H1 (cell line): ENCODE measurements at regions not wholly inside any gene's neighbourhood (a gene's known extent, or its start where the extent isn't known, plus 50 kb on each side); places are given as distances from the start of the nearest gene placed in this dataset.

Source experiments
- CTCF ChIA-PET: fragments of 300-600 bp; sonication (Branson Sonifier 250); formaldehyde crosslinking; loops from one replicate; lab custom pipeline; 2021; ENCODE audit not compliant: partially characterized antibody; lab: Charles Lee
- POLR2A ChIA-PET: fragments of 300-600 bp; sonication (Branson Sonifier 250); formaldehyde crosslinking; loops from one replicate; lab custom pipeline; 2021; ENCODE audit warnings: inconsistent platforms; ENCODE audit not compliant: partially characterized antibody; lab: Charles Lee
- DNase-seq, 2 experiments: peaks; one replicate each; pipeline versions ENCODE4 v3.0.0 to v3.0.0-alpha.2; 2010 to 2022; ENCODE audit warnings: low spot score in 2 of 2, low read depth in 1 of 2, mixed read lengths in 1 of 2
- FAIRE-seq: peaks from 2 replicates; lab custom pipeline; 2011; peaks lifted over from hg19 to GRCh38; lab: Jason Lieb, UNC
- H2AFZ ChIP-seq: 2 replicates; pipeline ENCODE4 v1.8.1; 2012; ENCODE audit warnings: low read length, inconsistent platforms
- H2AK5ac ChIP-seq: 2 replicates; pipeline ENCODE4 v1.6.1; 2013; ENCODE audit warnings: low read depth, low read length
- H2BK120ac ChIP-seq: replicated peaks from 2 replicates; pipeline ENCODE3; 2013; ENCODE audit warnings: low read depth, low read length, inconsistent platforms
- H2BK12ac ChIP-seq: 2 replicates; pipeline ENCODE4 v1.6.1; 2013; ENCODE audit warnings: low read depth, low read length
- H2BK15ac ChIP-seq: 2 replicates; pipeline ENCODE4 v1.6.1; 2013; ENCODE audit warnings: low read length
- H2BK20ac ChIP-seq: 2 replicates; pipeline ENCODE4 v1.6.1; 2013; ENCODE audit warnings: low read length
- H2BK5ac ChIP-seq: 2 replicates; pipeline ENCODE4 v1.6.1; 2013; ENCODE audit warnings: low read depth, low read length
- H3K14ac ChIP-seq: 2 replicates; pipeline ENCODE4 v1.6.1; 2013; ENCODE audit warnings: inconsistent platforms; ENCODE audit not compliant: insufficient read length
- H3K18ac ChIP-seq: 2 replicates; pipeline ENCODE4 v1.6.1; 2013; ENCODE audit warnings: low read length; ENCODE audit errors: extremely low read depth
- H3K23ac ChIP-seq: 2 replicates; pipeline ENCODE4 v1.6.1; 2013; ENCODE audit warnings: inconsistent platforms; ENCODE audit not compliant: insufficient read length
- H3K23me2 ChIP-seq: 2 replicates; pipeline ENCODE4 v1.6.1; 2013; ENCODE audit warnings: low read depth, low read length
- H3K27ac ChIP-seq: 2 replicates; pipeline ENCODE4 v1.6.1; 2011; ENCODE audit warnings: low read depth, low read length, inconsistent platforms
- H3K27me3 ChIP-seq, 4 experiments: replicated peaks in 1 of 4; 1 replicate in 1 of 4; 2 replicates in 3 of 4; pipeline versions ENCODE4 v1.6.1 to v1.8.1; 2011 to 2013; ENCODE audit warnings: low read length in 3 of 4, mild to moderate bottlenecking in 3 of 4, inconsistent platforms in 2 of 4, mixed read lengths in 2 of 4, moderate library complexity in 1 of 4; ENCODE audit not compliant: control insufficient read depth in 3 of 4, insufficient read depth in 3 of 4; ENCODE audit errors: extremely low read depth in 1 of 4
- H3K36me3 ChIP-seq, 4 experiments: 2 replicates each; pipeline versions ENCODE4 v1.6.1 to v1.8.1; 2011 to 2013; ENCODE audit warnings: mild to moderate bottlenecking in 4 of 4, low read length in 3 of 4, moderate library complexity in 2 of 4, control low read depth in 1 of 4, inconsistent platforms in 1 of 4; ENCODE audit not compliant: insufficient read depth in 4 of 4, control insufficient read depth in 2 of 4
- H3K4ac ChIP-seq: replicated peaks from 2 replicates; pipeline ENCODE3; 2013; ENCODE audit warnings: low read length, low read depth, mixed read lengths, inconsistent platforms; ENCODE audit not compliant: insufficient read length
- H3K4me1 ChIP-seq, 4 experiments: replicated peaks in 1 of 4; 1 replicate in 1 of 4; 2 replicates in 3 of 4; pipeline versions ENCODE4 v1.6.1 to v1.8.1; 2011 to 2013; ENCODE audit warnings: low read length in 3 of 4, inconsistent platforms in 2 of 4, mixed read lengths in 1 of 4; ENCODE audit not compliant: insufficient read depth in 4 of 4, control insufficient read depth in 3 of 4
- H3K4me2 ChIP-seq, 2 experiments: 2 replicates each; pipeline versions ENCODE4 v1.6.1 to v1.8.1; 2011 to 2013; ENCODE audit warnings: low read depth in 2 of 2, low read length in 2 of 2, control low read depth in 1 of 2, inconsistent platforms in 1 of 2, mild to moderate bottlenecking in 1 of 2; ENCODE audit not compliant: insufficient read depth in 1 of 2
- H3K4me3 ChIP-seq, 4 experiments: fragments of 200-600, 300-600 bp in 1 of 4; sonication (generic), shearing (Covaris generic), sonication (Bioruptor Twin) in 1 of 4; 2 replicates each; pipeline versions ENCODE4 v1.5.1 to v1.8.1; 2011 to 2016; ENCODE audit warnings: low read length in 4 of 4, low read depth in 3 of 4, control low read depth in 2 of 4, inconsistent platforms in 2 of 4, mild to moderate bottlenecking in 2 of 4, mixed read lengths in 1 of 4, moderate library complexity in 1 of 4; ENCODE audit not compliant: insufficient read depth in 2 of 4; ENCODE audit errors: extremely low read depth in 1 of 4
- H3K56ac ChIP-seq: replicated peaks from 2 replicates; pipeline ENCODE3; 2013; ENCODE audit warnings: low read depth, mild to moderate bottlenecking, mixed read lengths, low read length, inconsistent platforms; ENCODE audit not compliant: insufficient read length
- H3K79me1 ChIP-seq: 2 replicates; pipeline ENCODE4 v1.6.1; 2013; ENCODE audit warnings: low read depth, low read length, control low read depth
- H3K79me2 ChIP-seq, 2 experiments: 2 replicates each; pipeline versions ENCODE4 v1.6.1 to v1.8.1; 2012 to 2013; ENCODE audit warnings: low read length in 2 of 2, mild to moderate bottlenecking in 2 of 2, inconsistent platforms in 1 of 2; ENCODE audit not compliant: insufficient read depth in 2 of 2, control insufficient read depth in 1 of 2
- H3K9ac ChIP-seq, 4 experiments: replicated peaks in 1 of 4; 1 replicate in 1 of 4; 2 replicates in 3 of 4; pipeline versions ENCODE4 v1.6.1 to v1.8.1; 2011 to 2013; ENCODE audit warnings: low read depth in 3 of 4, low read length in 3 of 4, control low read depth in 2 of 4, mild to moderate bottlenecking in 2 of 4, moderate library complexity in 2 of 4, inconsistent platforms in 1 of 4; ENCODE audit errors: extremely low read depth in 1 of 4
- H3K9me3 ChIP-seq, 2 experiments: 2 replicates each; pipeline versions ENCODE4 v1.6.1 to v1.8.1; 2012 to 2013; ENCODE audit warnings: mild to moderate bottlenecking in 2 of 2, moderate library complexity in 2 of 2, control low read depth in 1 of 2, inconsistent platforms in 1 of 2, low read depth in 1 of 2, low read length in 1 of 2, mixed read lengths in 1 of 2; ENCODE audit not compliant: insufficient read depth in 2 of 2
- H4K20me1 ChIP-seq, 2 experiments: replicated peaks in 1 of 2; 2 replicates each; pipeline versions ENCODE3 to v1.8.1; 2011 to 2013; ENCODE audit warnings: inconsistent platforms in 2 of 2, low read length in 2 of 2, mild to moderate bottlenecking in 1 of 2; ENCODE audit not compliant: insufficient read depth in 2 of 2, control insufficient read depth in 1 of 2
- H4K5ac ChIP-seq: 2 replicates; pipeline ENCODE4 v1.6.1; 2013; ENCODE audit warnings: low read length, low read depth, mixed read lengths, inconsistent platforms; ENCODE audit not compliant: insufficient read length
- H4K8ac ChIP-seq: 2 replicates; pipeline ENCODE4 v1.8.0; 2013; ENCODE audit warnings: mild to moderate bottlenecking, moderate library complexity, low read length, inconsistent platforms; ENCODE audit not compliant: insufficient read depth; ENCODE audit errors: extremely low read depth
- H4K91ac ChIP-seq: replicated peaks from 2 replicates; pipeline ENCODE3; 2013; ENCODE audit warnings: low read length, mixed read lengths, inconsistent platforms; ENCODE audit not compliant: insufficient read length
- ASH2L ChIP-seq: fragments of 200-600, 300-600 bp; sonication (generic); IDR thresholded peaks from one replicate; pipeline ENCODE4 v1.7.1; 2017; ENCODE audit warnings: low read length
- BRCA1 ChIP-seq: IDR thresholded peaks from 2 replicates; pipeline ENCODE4 v1.6.1; 2012; ENCODE audit warnings: low read depth, low read length, improper control_type of control experiment
- CHD2 ChIP-seq: IDR thresholded peaks from 2 replicates; pipeline ENCODE4 v1.6.1; 2012; ENCODE audit warnings: low read length, improper control_type of control experiment
- CTBP2 ChIP-seq: IDR thresholded peaks from 2 replicates; pipeline ENCODE4 v1.7.0; 2011; ENCODE audit warnings: borderline replicate concordance, mild to moderate bottlenecking, moderate library complexity, mixed read lengths, low read length; ENCODE audit not compliant: insufficient read depth, insufficient read length
- GTF2F1 ChIP-seq: IDR thresholded peaks from 2 replicates; pipeline ENCODE4 v1.6.1; 2012; ENCODE audit warnings: low read depth, low read length, improper control_type of control experiment, borderline replicate concordance
- HDAC2 ChIP-seq, 2 experiments: fragments of 300-600 bp in 1 of 2; sonication (generic) in 1 of 2; IDR thresholded peaks; 2 replicates each; pipeline ENCODE4 v1.6.1; 2011 to 2012; ENCODE audit warnings: low read depth in 2 of 2, low read length in 2 of 2, mild to moderate bottlenecking in 2 of 2, moderate library complexity in 2 of 2, borderline replicate concordance in 1 of 2, inconsistent platforms in 1 of 2
- KDM4A ChIP-seq: IDR thresholded peaks from one replicate; pipeline ENCODE4 v1.7.1; 2012; ENCODE audit warnings: low read depth, mild to moderate bottlenecking, moderate library complexity, low read length, inconsistent platforms; ENCODE audit not compliant: severe bottlenecking
- KDM5A ChIP-seq: fragments of 200-600 bp; IDR thresholded peaks from 2 replicates; pipeline ENCODE4 v1.7.1; 2012; ENCODE audit warnings: mild to moderate bottlenecking, low read length, inconsistent platforms, mixed read lengths
- PHF8 ChIP-seq: fragments of 200-600 bp; sonication (generic); conservative IDR thresholded peaks from 2 replicates; pipeline ENCODE4 v1.7.1; 2012; ENCODE audit warnings: low read depth, mild to moderate bottlenecking, inconsistent platforms, low read length, moderate library complexity
- RAD21 ChIP-seq, 2 experiments: IDR thresholded peaks in 1 of 2; conservative IDR thresholded peaks in 1 of 2; 2 replicates each; pipeline ENCODE4 v1.6.1; 2011; ENCODE audit warnings: low read depth in 2 of 2, low read length in 2 of 2, improper control_type of control experiment in 1 of 2, inconsistent platforms in 1 of 2, mild to moderate bottlenecking in 1 of 2, moderate library complexity in 1 of 2
- RBBP5 ChIP-seq: IDR thresholded peaks from 2 replicates; pipeline ENCODE4 v1.7.1; 2012; ENCODE audit warnings: low read depth, mild to moderate bottlenecking, inconsistent platforms, low read length, moderate library complexity, borderline replicate concordance
- SIN3A ChIP-seq, 2 experiments: IDR thresholded peaks in 1 of 2; conservative IDR thresholded peaks in 1 of 2; 2 replicates each; pipeline ENCODE4 v1.6.1; 2011 to 2012; ENCODE audit warnings: low read length in 2 of 2, improper control_type of control experiment in 1 of 2, low read depth in 1 of 2, mild to moderate bottlenecking in 1 of 2
- SP1 ChIP-seq: IDR thresholded peaks from 2 replicates; pipeline ENCODE4 v1.6.1; 2011; ENCODE audit warnings: low read depth, low read length
- SRF ChIP-seq: IDR thresholded peaks from 2 replicates; pipeline ENCODE4 v1.6.1; 2011; ENCODE audit warnings: mild to moderate bottlenecking, low read depth, low read length, moderate library complexity
- WGBS, 2 experiments: shearing (Covaris generic) in 1 of 2; methylation state at CpG; one replicate each; pipeline versions ENCODE4 v1.1.6 to v1.1.7; 2013 to 2015; ENCODE audit warnings: low lambda C conversion rate in 2 of 2, mixed read lengths in 2 of 2, inconsistent platforms in 1 of 2, low coverage in 1 of 2, missing lambda C conversion rate in 1 of 2; ENCODE audit not compliant: insufficient replicate concordance in 2 of 2, insufficient coverage in 1 of 2, insufficient read length in 1 of 2; ENCODE audit errors: extremely low coverage in 1 of 2, missing lambda C conversion rate in 1 of 2; 5-methylcytosine and 5-hydroxymethylcytosine counted together

- Histone ChIP-seq H2BK120ac (no peak overlapping the region), H3K79me1 (no peaks in the 10 kb centered on the region), H3K4ac (no peak overlapping the region), H4K5ac (no peak overlapping the region), H3K27ac (no peak overlapping the region), H3K4me3 (no peak overlapping the region), H3K36me3 (no peaks in the 10 kb centered on the region), H2BK5ac (no peak overlapping the region), H4K8ac (no peak overlapping the region), H3K23ac (no peak overlapping the region), H3K14ac (no peak overlapping the region), H3K23me2 (no peaks in the 10 kb centered on the region), H4K20me1 (no peaks in the 10 kb centered on the region), H3K4me1 (no peaks in the 10 kb centered on the region), H2BK20ac (no peak overlapping the region), H3K4me2 (no peak overlapping the region), H3K27me3 (no peaks in the 10 kb centered on the region), H4K91ac (no peak overlapping the region), H3K9me3 (no peaks in the 10 kb centered on the region), H3K18ac (no peak overlapping the region), H2AK5ac (no peak overlapping the region), H3K79me2 (no peaks in the 10 kb centered on the region), H3K9ac (no peak overlapping the region), H3K56ac (no peak overlapping the region), H2BK12ac (no peak overlapping the region), H2BK15ac (no peak overlapping the region), H2AFZ (no peak overlapping the region)
- CTCF ChIA-PET, result interaction anchor here (1.0 kb wide), 1 partner anchor 111 kb away, joined by 3 read pairs; no protein-coding TSS in a partner anchor
- no peak for DNase-seq
- FAIRE-seq, result no peak
- POLR2A ChIA-PET, result interaction anchor here (0.5 kb wide), 1 partner anchor 104 kb away, joined by 3 read pairs; no protein-coding TSS in a partner anchor
- 97% methylated on average over 3 of the region's 3 CpGs; no CpG with 5 or more reads in 1 of the 2 experiments for WGBS, 2 experiments
- TF ChIP-seq SIN3A (conservative IDR thresholded peaks at IDR 0.05 in 1 of 2, IDR thresholded peaks at IDR 0.05 in 1 of 2; ENCODE audit: low read depth in 1 of 2, low read length in 2 of 2), result no peak
- no peak for TF ChIP-seq PHF8
- no peak for TF ChIP-seq RAD21 (IDR thresholded peaks at IDR 0.05 in 1 of 2, conservative IDR thresholded peaks at IDR 0.05 in 1 of 2; ENCODE audit: low read depth in 2 of 2, low read length in 2 of 2)
- TF ChIP-seq ASH2L, result no peak
- TF ChIP-seq KDM4A, result no peak
- no peak for TF ChIP-seq SP1
- no peak for TF ChIP-seq GTF2F1
- no peak for TF ChIP-seq HDAC2 (IDR thresholded peaks at IDR 0.05; ENCODE audit: borderline replicate concordance in 1 of 2, low read depth in 2 of 2, low read length in 2 of 2)
- no peak for TF ChIP-seq CHD2
- TF ChIP-seq SRF, result no peak
- TF ChIP-seq KDM5A, result no peak
- no peak for TF ChIP-seq RBBP5
- TF ChIP-seq CTBP2, result no peak
- TF ChIP-seq BRCA1, result no peak
These were observed 150.3 kb downstream of the AMY1C start for GRCh38 chr1:103900005-103900404.
